Activated gamma-delta T cell (primary cell): ENCODE measurements at regions not wholly inside any gene's neighbourhood (a gene's known extent, or its start where the extent isn't known, plus 50 kb on each side); places are given as distances from the start of the nearest gene placed in this dataset.

ENCODE experiments used
- DNase-seq: peaks from one replicate; lab custom pipeline; 2025; lab: John Stamatoyannopoulos, UW

GRCh38 chr9:12133416-12133815 is 559.8 kb upstream of the TYRP1 start:
- DNase-seq: no peak

- DNase-seq: no peak
These were observed 551.8 kb upstream of the TYRP1 start for GRCh38 chr9:12141422-12141821.

DNA sequence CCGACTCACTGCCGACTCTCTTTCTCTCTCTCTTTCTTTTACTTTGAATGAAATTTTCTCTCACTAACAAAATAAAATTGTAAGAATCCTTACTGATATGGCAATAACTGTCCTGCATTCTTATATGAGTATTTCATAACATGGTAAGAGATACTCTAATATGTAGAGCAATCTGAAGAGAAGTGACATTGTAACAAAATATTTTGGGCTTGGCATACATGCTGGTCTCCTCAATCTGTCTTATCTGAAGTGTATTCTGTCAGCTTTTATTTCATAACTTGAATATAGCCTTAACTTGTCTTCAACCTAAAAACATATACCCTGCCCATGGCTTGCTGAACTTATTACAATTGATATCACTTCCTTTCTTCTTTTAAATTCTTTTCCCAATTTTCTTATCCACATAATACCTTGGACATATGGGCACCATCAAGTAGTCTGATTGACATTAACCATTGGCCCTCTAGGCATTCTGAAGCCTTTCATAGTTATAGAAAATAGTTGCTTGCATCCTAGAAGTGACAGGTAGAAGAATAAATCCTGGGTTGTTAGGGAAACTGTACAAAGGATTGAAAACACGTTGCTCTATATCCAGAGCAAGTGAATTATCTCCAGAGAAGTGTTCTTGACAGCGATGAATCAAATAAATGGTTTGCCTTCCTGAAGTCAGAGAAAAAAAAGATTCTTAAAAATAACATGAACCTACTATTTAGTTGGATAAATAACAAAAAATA is 537.6 kb upstream of the TYRP1 start:
- DNase-seq: no peak

DNA sequence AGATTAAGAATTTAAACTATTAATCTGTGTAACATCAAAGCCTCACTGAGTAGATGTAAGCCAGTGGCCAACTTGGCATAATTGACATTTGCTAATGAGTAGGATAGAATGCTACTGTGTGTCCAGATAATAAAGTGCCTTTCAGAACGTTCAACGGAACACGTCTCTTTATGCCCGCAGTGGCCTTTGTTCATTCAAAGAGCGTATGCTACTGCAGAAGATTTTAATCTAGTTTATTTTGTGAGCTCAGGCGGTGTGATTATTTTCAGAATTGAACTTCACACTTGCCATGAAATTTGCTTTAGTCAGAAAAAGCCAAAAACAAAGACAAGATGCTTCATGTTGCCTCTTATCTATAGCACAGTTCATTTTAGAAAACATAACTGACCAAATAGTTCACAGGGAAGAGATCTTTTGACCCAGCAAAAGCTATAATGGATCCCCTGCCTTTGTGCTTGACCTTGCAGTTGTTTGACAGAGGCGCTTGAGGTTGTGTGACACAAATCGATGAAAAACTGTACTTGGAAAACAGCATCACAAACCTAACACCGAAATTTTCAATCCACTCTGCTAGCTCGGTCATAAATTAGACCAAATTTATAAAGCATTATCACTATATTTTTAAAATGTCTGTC is 530.9 kb upstream of the TYRP1 start:
- DNase-seq: no peak

- no peak for DNase-seq
These were observed 529.3 kb upstream of the TYRP1 start for GRCh38 chr9:12163723-12164458.

- DNase-seq: no peak
These were observed 526.7 kb upstream of the TYRP1 start for GRCh38 chr9:12166518-12166917.

- DNase-seq: no peak
These were observed 522.7 kb upstream of the TYRP1 start for GRCh38 chr9:12170456-12170855.

DNA sequence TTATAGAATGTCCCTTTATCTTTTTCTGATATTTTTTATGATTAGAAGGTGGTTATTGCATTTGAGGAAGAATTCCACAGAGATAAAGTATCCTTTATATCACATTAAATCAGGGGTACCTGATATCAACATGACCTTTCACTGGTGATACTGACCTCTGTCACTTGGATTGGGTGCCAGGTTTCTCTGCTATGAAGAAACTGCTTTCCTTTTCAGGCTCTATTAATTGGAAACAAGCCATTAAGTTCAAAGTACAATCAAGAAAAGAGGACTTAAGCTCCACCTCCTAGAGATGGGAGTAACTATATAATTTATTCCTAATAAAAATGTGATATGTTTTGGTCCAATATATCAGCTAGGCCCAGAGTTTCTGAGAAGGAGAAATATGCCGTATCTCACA is 514.6 kb upstream of the TYRP1 start:
- no peak for DNase-seq

- DNase-seq: no peak
These were observed 510.4 kb upstream of the TYRP1 start for GRCh38 chr9:12182806-12183205.

DNA sequence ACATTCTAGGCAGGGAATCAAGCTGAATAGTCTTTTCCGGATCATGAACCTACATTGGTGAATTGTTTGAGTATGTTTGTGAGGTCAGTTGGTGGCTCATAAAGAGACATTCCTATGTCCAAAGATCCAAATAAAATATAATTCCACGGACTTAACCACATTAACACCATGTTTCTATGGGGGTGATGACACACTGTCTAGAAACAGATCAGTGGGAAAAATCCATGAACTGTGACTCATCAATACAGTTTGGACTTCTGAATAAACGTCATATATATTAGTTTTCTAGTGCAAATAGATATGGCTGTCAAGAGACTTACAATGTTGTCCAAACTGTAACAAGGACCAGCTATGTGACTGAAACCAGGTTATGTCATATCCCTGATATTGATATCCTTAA is 509.9 kb upstream of the TYRP1 start:
- DNase-seq: no peak

DNA sequence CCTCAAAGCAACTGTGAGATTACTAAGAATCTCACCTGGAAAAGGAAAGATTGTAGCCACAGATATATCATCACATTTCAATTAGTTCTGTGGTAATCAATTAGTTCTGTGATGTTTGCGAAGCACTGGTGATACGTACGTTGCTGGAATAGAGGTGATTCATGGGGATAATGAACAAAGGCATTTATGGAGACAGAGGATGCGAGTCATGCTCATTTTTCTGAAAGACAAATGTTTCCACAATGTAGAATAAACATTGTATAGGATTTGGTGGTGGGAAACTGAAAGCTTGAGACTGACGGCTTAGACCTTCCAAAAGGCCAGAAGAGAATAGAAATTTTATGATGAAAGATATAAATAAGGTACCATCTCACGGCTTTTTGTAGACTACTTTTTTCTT is 507.3 kb upstream of the TYRP1 start:
- DNase-seq: no peak

GRCh38 chr9:12191630-12192029 is 501.6 kb upstream of the TYRP1 start:
- DNase-seq: no peak

DNA sequence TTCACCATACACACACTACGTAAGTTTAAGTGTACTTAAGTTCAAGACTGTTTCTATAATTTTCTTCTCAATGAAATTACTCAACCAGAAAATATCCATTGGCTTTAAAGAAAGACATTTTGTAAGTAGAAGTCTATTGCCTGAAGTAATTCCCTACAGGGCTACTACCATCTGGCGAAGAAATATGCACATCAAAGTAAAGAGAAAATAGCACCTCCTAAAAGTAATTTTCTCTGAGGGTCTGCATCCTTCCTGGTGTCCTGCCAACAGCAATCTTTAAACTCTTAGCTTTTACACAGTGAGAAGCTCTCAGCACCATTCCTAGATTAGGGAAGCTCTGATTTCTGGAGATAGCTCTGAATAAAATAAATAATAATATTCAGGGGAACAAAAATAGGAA is 498.5 kb upstream of the TYRP1 start:
- no peak for DNase-seq

- no peak for DNase-seq
These were observed 497.7 kb upstream of the TYRP1 start for GRCh38 chr9:12195456-12195855.

DNA sequence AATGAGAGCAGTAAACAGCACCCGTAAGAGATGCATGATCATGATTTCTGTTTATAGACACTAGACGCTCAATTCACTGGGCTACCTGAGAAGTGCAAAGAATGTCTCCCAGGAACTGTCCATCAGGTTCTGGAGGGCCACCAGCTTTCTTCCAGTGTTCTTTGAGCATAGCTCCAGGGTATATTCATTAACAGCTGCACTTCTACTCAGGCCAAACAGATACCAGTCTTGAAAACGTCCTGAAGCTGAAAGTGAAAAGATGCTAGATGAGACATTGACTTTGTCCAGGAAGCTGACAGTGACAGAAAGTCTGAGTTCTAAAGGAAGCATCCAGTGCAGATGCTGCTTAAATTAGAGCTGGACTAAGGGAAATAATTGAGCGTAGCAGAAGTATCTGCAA is 488.7 kb upstream of the TYRP1 start:
- DNase-seq: no peak

DNA sequence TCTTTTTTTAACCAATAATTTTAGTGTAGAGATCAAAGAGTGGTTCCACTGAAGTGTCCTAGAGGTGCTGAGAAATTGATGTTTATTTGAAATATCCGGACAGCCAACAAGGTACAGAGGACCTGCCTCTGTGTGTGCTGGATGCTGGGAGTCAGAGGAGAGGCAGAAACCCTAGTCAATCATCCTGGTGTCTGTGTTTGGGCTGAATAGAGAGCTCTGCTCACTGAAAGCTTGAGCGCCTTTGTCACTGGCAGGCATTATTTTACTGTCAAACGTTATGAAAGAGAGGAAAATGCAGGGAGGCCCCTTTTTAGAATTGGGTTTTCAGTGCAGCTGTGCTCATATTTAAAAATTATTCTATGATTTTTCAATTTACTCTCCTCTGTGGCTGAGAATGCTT is 480.3 kb upstream of the TYRP1 start:
- DNase-seq: no peak

DNA sequence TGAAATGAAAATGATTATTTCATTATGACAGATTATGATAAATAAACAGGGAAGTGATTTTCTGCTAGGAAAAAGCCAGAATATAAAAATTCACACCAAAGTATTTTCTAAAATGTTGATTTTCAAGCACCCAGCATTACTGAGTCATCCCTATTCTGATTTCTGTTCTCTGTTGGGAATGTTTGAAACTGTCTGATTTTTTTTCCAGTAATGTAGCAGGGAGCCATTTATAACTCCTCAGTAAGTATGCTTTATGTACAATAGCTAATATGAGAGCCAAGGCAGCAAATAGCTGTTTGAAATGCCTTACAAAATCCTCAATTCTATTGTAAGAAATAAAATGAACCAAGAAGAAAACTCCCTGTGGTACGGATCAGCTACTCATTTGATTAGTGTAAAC is 471.7 kb upstream of the TYRP1 start:
- DNase-seq: no peak

DNA sequence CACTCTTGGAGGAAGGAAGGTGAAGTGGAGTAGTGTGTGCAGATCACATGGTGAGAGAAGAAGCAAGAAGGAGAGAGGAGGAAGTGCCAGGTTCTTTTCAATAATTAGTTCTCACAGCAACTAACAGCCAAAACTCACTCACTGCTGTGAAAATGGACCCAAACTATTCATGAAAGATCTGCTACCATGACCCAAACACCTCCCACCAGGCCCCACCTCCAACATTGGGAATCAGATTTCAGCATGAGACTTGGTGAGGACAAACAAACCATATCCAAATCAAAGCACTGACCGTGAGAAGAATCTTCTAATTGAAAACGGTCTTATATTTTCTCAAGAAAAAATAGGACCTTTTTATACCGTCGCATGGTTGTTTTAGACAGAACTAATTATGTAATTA is 468.7 kb upstream of the TYRP1 start:
- no peak for DNase-seq

DNA sequence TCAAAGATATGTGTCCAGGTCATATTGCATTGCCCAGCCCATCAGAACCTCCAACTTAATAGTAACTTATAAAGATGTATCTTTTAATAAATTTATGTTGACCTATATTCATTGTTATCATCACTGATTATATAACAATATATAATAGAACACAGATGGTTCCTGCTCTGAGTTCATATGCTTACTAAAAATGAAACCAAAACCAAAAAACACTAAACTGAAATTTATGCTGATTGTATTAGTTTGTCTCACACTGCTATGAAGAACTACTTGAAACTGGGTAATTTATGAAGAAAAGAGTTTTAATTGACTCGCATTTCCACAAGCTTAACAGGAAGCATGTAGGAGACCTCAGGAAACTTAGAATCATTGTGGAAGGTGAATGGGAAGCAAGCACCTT is 462.5 kb upstream of the TYRP1 start:
- DNase-seq: no peak

DNA sequence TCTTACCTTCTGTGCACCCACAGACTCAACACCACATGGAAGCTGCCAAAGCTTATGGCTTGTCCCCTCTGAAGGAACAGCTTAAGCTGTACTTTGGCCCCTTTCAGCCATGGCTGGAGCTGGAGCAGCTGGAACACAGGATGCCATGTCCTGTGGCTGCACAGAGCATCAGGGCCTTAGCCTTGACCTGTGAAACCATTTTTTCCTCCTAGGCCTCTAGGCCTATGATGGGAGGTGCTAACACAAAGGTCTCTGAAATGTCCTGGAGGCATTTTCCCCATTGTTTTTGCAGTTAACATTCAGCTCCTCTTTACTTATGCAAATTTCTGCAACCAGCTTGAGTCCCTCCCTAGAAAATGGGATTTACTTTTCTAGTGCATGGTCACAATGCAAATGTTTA is 461.4 kb upstream of the TYRP1 start:
- no peak for DNase-seq

GRCh38 chr9:12232836-12233235 is 460.3 kb upstream of the TYRP1 start:
- DNase-seq: no peak

DNA sequence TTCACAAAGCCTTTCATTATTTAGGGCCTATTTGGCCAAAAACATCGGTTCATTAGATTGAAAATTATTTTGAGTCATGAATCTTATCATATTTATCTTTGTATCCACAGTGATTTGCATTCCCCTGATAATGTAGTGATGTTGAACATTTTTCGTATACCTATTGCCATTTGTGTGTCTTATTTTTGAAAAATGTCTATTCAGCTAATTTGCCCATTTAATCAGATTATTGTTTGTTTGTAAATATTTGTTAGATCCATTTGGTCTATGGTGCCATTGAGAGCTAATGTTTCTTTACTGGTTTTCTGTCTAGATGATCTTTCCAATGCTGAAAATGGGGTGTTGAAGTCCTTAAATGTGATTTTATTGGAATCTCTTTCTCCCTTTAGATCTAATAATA is 439.2 kb upstream of the TYRP1 start:
- DNase-seq: no peak

DNA sequence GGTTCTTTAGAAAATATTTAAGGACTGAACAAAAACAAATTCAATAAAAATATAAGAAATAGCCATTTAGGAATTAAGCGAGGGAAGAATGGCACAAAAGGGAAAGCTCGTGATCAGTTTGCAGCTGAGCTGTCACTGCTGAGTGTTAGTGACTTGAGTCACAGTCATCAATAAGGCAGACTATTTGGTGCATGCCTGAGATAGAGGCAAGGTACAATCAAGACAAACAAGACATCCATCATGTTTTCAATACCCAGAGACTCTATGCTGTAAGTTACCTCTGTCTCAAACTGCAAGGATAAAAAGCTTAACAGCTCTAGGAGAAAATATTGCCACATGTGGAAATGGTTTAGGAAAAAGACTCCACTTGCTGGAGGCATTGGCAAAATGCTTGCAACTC is 426.4 kb upstream of the TYRP1 start:
- DNase-seq: no peak
